WI38 (cell line): ENCODE measurements at regions not wholly inside any gene's neighbourhood (a gene's known extent, or its start where the extent isn't known, plus 50 kb on each side); places are given as distances from the start of the nearest gene placed in this dataset.

Source experiments
- H3K4me3 ChIP-seq: 2 replicates; pipeline ENCODE4 v1.5.1; 2011; ENCODE audit warnings: low read depth, mild to moderate bottlenecking, control low read depth, low read length
- TF ChIP-seq, protein P1 (sequence below): IDR thresholded peaks from 2 replicates; pipeline ENCODE4 v1.5.1; 2012; ENCODE audit warnings: low read depth, mild to moderate bottlenecking, control low read depth, low read length

DNA sequence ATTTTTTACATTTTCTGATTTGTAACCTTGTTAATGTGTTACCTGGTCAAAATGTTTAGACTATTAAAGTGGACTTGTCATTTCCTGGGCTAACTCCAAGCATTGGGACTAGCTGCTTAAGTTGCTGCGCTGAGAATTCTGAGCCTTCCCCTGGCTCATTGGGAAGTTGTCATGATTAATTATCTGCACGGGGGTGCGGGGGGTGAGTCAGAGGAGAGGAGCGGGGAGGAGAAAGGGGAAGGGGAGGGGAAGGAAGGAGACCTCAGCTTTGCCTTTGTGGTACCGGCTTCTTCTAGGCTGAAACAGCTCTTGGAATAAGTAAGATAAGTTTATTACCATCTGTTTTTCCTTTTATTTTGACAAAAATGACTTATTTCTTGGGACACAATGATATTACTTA is 52.9 kb upstream of the APCDD1 start:
- no peak overlapping the region for H3K4me3 ChIP-seq
- TF ChIP-seq, protein P1, sequence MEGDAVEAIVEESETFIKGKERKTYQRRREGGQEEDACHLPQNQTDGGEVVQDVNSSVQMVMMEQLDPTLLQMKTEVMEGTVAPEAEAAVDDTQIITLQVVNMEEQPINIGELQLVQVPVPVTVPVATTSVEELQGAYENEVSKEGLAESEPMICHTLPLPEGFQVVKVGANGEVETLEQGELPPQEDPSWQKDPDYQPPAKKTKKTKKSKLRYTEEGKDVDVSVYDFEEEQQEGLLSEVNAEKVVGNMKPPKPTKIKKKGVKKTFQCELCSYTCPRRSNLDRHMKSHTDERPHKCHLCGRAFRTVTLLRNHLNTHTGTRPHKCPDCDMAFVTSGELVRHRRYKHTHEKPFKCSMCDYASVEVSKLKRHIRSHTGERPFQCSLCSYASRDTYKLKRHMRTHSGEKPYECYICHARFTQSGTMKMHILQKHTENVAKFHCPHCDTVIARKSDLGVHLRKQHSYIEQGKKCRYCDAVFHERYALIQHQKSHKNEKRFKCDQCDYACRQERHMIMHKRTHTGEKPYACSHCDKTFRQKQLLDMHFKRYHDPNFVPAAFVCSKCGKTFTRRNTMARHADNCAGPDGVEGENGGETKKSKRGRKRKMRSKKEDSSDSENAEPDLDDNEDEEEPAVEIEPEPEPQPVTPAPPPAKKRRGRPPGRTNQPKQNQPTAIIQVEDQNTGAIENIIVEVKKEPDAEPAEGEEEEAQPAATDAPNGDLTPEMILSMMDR: no peak

DNA sequence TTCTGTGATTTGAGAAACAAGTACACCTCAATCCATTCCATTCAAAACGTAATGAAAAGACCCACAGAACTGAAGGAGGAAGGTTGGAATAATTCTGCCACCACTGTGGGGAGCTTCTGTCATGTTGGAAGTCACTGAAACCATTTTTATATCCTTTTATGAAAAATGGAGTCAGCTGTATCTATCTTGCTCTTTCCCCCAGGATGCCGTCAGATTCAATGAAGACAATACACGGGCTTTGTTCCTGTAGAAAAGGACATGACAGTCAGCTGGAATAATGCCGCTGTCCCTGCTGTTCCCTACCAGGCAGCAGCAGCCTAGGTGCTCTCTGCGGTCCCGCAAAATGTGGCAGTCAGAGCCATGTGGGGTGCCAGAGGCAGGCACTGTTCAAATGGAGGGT is 52.5 kb upstream of the APCDD1 start:
- TF ChIP-seq, protein P1: no peak
- H3K4me3 ChIP-seq: no peak overlapping the region

DNA sequence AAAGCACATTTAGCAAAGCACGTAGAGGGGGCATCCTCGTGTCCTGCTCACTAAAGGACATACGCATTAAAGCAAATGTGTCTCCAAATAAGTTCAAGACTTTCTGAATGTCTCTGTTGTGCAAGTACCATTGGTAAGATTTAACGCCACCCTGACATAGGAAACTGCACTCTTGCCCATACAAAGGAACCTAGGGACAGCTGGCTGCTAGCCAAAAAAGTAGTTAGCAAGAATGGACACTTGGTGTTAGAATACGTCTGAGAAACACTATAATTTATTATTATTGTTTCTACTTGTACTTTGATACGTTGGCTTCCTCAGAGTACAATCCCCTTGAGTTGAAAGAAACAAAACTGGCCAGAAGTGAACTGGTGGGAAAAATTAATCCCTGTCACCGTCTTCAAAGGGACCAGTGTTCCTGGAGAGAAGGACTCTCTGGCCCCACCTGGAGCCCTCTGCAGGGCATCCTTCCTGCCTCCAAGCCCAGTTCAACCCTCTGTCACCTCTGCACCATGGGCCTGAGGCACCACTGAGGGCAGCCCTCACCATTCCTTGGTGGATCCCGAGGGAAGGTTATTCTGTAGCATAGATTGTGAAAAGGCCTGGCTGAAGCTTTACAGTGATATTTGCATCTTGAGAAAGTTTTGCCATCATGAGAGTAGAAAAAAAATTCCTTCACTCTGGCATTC is 51.4 kb upstream of the APCDD1 start:
- no peak overlapping the region for H3K4me3 ChIP-seq
- TF ChIP-seq, protein P1: no peak

DNA sequence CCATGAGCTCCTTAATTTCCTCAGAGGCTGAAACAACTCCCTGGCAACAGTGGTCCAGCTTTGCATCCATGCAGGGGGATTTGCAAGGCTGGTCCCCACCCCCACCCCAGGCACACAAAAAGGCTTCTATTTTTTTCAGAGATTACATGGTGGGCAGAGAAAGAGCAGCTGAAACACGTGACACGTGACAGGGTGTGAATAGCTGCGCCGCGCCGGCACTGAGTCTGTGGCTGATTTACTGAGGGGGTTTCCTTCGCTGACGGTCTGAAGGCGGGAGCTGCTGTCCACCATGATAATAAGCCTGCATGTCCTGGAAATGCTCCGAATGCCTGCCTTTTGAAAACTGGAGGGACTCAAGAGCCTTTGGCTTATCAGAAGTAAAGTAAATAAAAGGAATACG is 50.7 kb upstream of the APCDD1 start:
- no peak overlapping the region for H3K4me3 ChIP-seq
- TF ChIP-seq, protein P1: no peak

DNA sequence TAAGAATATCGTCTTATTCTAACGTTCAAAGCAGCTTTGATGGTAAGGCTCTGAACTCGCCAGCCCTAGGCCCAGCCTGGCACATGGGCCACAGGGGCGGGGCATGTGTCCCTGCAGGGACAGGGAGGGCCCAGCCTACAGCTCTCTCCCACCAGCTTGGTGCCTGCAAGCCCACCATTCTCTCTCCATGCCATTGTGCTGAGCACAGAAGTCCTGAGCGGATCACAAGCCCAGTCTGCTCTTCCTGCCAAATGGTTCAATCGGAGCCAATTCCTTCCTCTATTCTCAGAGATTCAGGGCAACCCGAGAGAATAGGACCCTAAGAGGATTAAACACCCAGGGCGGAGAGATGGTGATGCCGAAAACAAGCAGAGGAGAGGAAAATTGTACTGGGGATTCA is 50.3 kb upstream of the APCDD1 start:
- TF ChIP-seq, protein P1: no peak
- no peak overlapping the region for H3K4me3 ChIP-seq
